Activated CD8-positive, alpha-beta T cell treated with anti-CD3 and anti-CD28 coated beads for 36 hours (primary cell): ENCODE measurements at regions not wholly inside any gene's neighbourhood (a gene's known extent, or its start where the extent isn't known, plus 50 kb on each side); places are given as distances from the start of the nearest gene placed in this dataset.

ENCODE experiments used
- ATAC-seq: fragments of 200-7000 bp; cut with Tn5 transposase; one replicate; pipeline ENCODE4 v1.10.0; 2021; ENCODE audit warnings: mild to moderate bottlenecking, moderate library complexity
- CTCF ChIA-PET: fragments of 350-600 bp; sonication (Branson Sonifier 250); formaldehyde crosslinking; loops from one replicate; lab custom pipeline; 2021; ENCODE audit warnings: antibody characterized with exemption; lab: Charles Lee
- POLR2A ChIA-PET: fragments of 350-600 bp; sonication (Branson Sonifier 250); formaldehyde crosslinking; loops from one replicate; lab custom pipeline; 2021; ENCODE audit warnings: antibody characterized with exemption; lab: Charles Lee
- DNase-seq: peaks from one replicate; pipeline ENCODE4 v3.0.0-alpha.2; 2020
- H3K27ac Mint-ChIP-seq: one replicate; pipeline ENCODE4 v1.8.0; 2021; ENCODE audit warnings: mild to moderate bottlenecking, mixed read lengths
- H3K27me3 Mint-ChIP-seq: one replicate; pipeline ENCODE4 v1.8.0; 2021; ENCODE audit warnings: mixed read lengths
- H3K36me3 Mint-ChIP-seq: one replicate; pipeline ENCODE4 v1.8.0; 2021; ENCODE audit warnings: low read depth, mixed read lengths
- H3K4me1 Mint-ChIP-seq: one replicate; pipeline ENCODE4 v1.8.0; 2021; ENCODE audit warnings: low read depth, mixed read lengths
- H3K4me3 Mint-ChIP-seq: one replicate; pipeline ENCODE4 v1.8.0; 2021; ENCODE audit warnings: mild to moderate bottlenecking, moderate library complexity, mixed read lengths
- H3K9me3 Mint-ChIP-seq: one replicate; pipeline ENCODE4 v1.8.0; 2021; ENCODE audit warnings: mixed read lengths
- CTCF ChIP-seq: fragments of 200-600 bp; IDR thresholded peaks from one replicate; pipeline ENCODE4 v1.8.0; 2022; ENCODE audit warnings: antibody characterized with exemption, mild to moderate bottlenecking
- intact Hi-C: fragments of 100-400 bp; cut with micrococcal nuclease; formaldehyde crosslinking; loops from one replicate; pipeline ENCODE4 v1.10.0; 2022

GRCh38 chr21:40967771-40968170 is 120.8 kb upstream of the DSCAM start:
- no peaks in the 10 kb centered on the region for H3K36me3 Mint-ChIP-seq
- POLR2A ChIA-PET, result no interaction called here
- no peak overlapping the region for H3K4me3 Mint-ChIP-seq
- intact Hi-C loops, result no loop called here
- no peaks in the 10 kb centered on the region for H3K9me3 Mint-ChIP-seq
- ATAC-seq, result no peak
- H3K4me1 Mint-ChIP-seq, result no peaks in the 10 kb centered on the region
- no peak overlapping the region for H3K27ac Mint-ChIP-seq
- no peak for DNase-seq
- peaks cover 6% of the 10 kb centered on the region for H3K27me3 Mint-ChIP-seq
- CTCF ChIA-PET, result interaction anchor here (1.0 kb wide), 1 partner anchor 12 kb away, joined by 3 read pairs; no protein-coding TSS in a partner anchor
- no peak for TF ChIP-seq CTCF

GRCh38 chr21:40972151-40972550 is 125.2 kb upstream of the DSCAM start:
- Mint-ChIP-seq H3K9me3 (no peaks in the 10 kb centered on the region), H3K27me3 (peaks cover 4% of the 10 kb centered on the region), H3K4me1 (no peaks in the 10 kb centered on the region), H3K27ac (no peak overlapping the region), H3K36me3 (no peaks in the 10 kb centered on the region), H3K4me3 (no peak overlapping the region)
- POLR2A ChIA-PET, result no interaction called here
- ATAC-seq (no peak), DNase-seq (no peak)
- CTCF ChIA-PET, result no interaction called here
- intact Hi-C loops, result no loop called here
- no peak for TF ChIP-seq CTCF

GRCh38 chr21:40976198-40977109 is 129.5 kb upstream of the DSCAM start:
- no peaks in the 10 kb centered on the region for H3K4me1 Mint-ChIP-seq
- DNase-seq, result no peak
- peaks cover 2% of the 10 kb centered on the region for H3K36me3 Mint-ChIP-seq
- no peak for TF ChIP-seq CTCF
- intact Hi-C loops, result no loop called here
- no peak overlapping the region for H3K27ac Mint-ChIP-seq
- CTCF ChIA-PET, result no interaction called here
- no peak overlapping the region for H3K4me3 Mint-ChIP-seq
- ATAC-seq, result no peak
- peaks cover 7% of the 10 kb centered on the region for H3K9me3 Mint-ChIP-seq
- peaks cover 2% of the 10 kb centered on the region for H3K27me3 Mint-ChIP-seq
- POLR2A ChIA-PET, result no interaction called here

GRCh38 chr21:40985370-40985769 is 138.4 kb upstream of the DSCAM start:
- CTCF ChIA-PET, result no interaction called here
- intact Hi-C loops, result no loop called here
- Mint-ChIP-seq H3K27ac (no peak overlapping the region), H3K9me3 (peaks cover 6% of the 10 kb centered on the region), H3K4me3 (no peak overlapping the region), H3K36me3 (peaks cover 2% of the 10 kb centered on the region), H3K27me3 (no peaks in the 10 kb centered on the region), H3K4me1 (no peaks in the 10 kb centered on the region)
- TF ChIP-seq CTCF, result no peak
- POLR2A ChIA-PET, result no interaction called here
- no peak for DNase-seq
- ATAC-seq, result no peak

GRCh38 chr21:40990366-40990765 is 143.4 kb upstream of the DSCAM start:
- ATAC-seq (no peak), DNase-seq (no peak)
- Mint-ChIP-seq H3K27ac (no peak overlapping the region), H3K4me3 (no peak overlapping the region), H3K4me1 (no peaks in the 10 kb centered on the region), H3K27me3 (no peaks in the 10 kb centered on the region), H3K9me3 (no peaks in the 10 kb centered on the region), H3K36me3 (no peaks in the 10 kb centered on the region)
- ChIA-PET CTCF (no interaction called here), POLR2A (no interaction called here)
- intact Hi-C loops, result no loop called here
- TF ChIP-seq CTCF, result no peak
